ENCODE measurements at regions not wholly inside any gene's neighbourhood (a gene's known extent, or its start where the extent isn't known, plus 50 kb on each side); places are given as distances from the start of the nearest gene placed in this dataset.

GRCh38 chr3:161964857-161965256 is 468.2 kb downstream of the OTOL1 start (continued):
- TF ChIP-seq, protein P1, sequence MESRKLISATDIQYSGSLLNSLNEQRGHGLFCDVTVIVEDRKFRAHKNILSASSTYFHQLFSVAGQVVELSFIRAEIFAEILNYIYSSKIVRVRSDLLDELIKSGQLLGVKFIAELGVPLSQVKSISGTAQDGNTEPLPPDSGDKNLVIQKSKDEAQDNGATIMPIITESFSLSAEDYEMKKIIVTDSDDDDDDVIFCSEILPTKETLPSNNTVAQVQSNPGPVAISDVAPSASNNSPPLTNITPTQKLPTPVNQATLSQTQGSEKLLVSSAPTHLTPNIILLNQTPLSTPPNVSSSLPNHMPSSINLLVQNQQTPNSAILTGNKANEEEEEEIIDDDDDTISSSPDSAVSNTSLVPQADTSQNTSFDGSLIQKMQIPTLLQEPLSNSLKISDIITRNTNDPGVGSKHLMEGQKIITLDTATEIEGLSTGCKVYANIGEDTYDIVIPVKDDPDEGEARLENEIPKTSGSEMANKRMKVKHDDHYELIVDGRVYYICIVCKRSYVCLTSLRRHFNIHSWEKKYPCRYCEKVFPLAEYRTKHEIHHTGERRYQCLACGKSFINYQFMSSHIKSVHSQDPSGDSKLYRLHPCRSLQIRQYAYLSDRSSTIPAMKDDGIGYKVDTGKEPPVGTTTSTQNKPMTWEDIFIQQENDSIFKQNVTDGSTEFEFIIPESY (IDR thresholded peaks at IDR 0.05; ENCODE audit: extremely low read depth, insufficient replicate concordance, low read length): no peak
- TF ChIP-seq CEBPB (IDR thresholded peaks at IDR 0.05; ENCODE audit: low read depth): no peak

DNA sequence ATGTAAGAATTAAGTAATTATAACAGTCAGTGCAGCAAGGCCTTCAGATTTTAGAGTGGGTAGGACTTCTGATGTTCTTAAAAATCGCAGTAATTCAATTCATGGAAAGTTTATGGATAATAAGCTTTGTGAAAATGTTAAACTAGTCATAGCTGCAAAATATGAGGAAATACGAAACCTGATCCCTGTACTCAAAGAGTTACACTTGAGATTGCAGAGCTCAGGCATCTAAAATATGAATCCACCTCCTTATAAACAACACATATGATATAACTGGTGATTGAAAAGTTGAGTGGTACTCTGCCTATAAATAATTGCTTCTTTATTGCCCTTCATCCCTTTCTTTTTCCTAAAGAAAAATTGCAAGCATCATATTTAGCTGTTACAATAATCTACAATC is 473.3 kb downstream of the OTOL1 start:
- Histone ChIP-seq H3K79me2 (ENCODE audit: insufficient read depth, low read length) (no peaks in the 10 kb centered on the region), H3K4me1 (ENCODE audit: control insufficient read depth in 1 of 2, insufficient read depth in 2 of 2, low read length in 2 of 2) (no peaks in the 10 kb centered on the region), H3K9me2 (ENCODE audit: insufficient read depth) (no peaks in the 10 kb centered on the region), H3K27me3 (ENCODE audit: insufficient read depth, low read length) (no peaks in the 10 kb centered on the region), H3K9ac (ENCODE audit: low read length) (no peak overlapping the region), H2AFZ (ENCODE audit: low read depth, low read length, poor library complexity, severe bottlenecking) (no peak overlapping the region), H3K4me2 (ENCODE audit: low read length) (no peak overlapping the region), H4K20me1 (ENCODE audit: insufficient read depth) (no peaks in the 10 kb centered on the region), H3K4me3 (replicated peaks in 1 of 2; ENCODE audit: low read depth in 1 of 2, low read length in 2 of 2) (no peak overlapping the region), H3K36me3 (ENCODE audit: control insufficient read depth in 1 of 2, insufficient read depth in 2 of 2, low read length in 2 of 2) (no peaks in the 10 kb centered on the region), H3K9me3 (ENCODE audit: control insufficient read depth in 1 of 2, insufficient read depth in 1 of 2, low read depth in 1 of 2, low read length in 2 of 2) (no peaks in the 10 kb centered on the region), H3K27ac (ENCODE audit: low read depth, low read length) (no peak overlapping the region)
- intact Hi-C loops (cut with micrococcal nuclease): no loop called here
- no TSS peak for BruUV-seq (replicated peaks)
- RAD21 ChIA-PET (ENCODE audit: low non-redundant PET in 1 of 2, low total read pairs in 2 of 2, uncharacterized antibody in 2 of 2, unreplicated experiment in 2 of 2): no interaction called here
- CTCF ChIA-PET: no interaction called here
- TF ChIP-seq SRF (IDR thresholded peaks at IDR 0.05; ENCODE audit: low read depth): no peak
- TF ChIP-seq ZNF274 (IDR thresholded peaks at IDR 0.05; ENCODE audit: low read depth, low read length): no peak
- TF ChIP-seq SP1 (IDR thresholded peaks at IDR 0.05; ENCODE audit: low read depth): no peak
- no peak for TF ChIP-seq ZFX (IDR thresholded peaks at IDR 0.05)
- no peak for TF ChIP-seq YY1 (IDR thresholded peaks at IDR 0.05; ENCODE audit: extremely low read depth, insufficient replicate concordance, low read depth, low read length)
- TF ChIP-seq, protein P2, sequence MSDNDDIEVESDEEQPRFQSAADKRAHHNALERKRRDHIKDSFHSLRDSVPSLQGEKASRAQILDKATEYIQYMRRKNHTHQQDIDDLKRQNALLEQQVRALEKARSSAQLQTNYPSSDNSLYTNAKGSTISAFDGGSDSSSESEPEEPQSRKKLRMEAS (IDR thresholded peaks at IDR 0.05): no peak
- TF ChIP-seq, protein P1 (IDR thresholded peaks at IDR 0.05; ENCODE audit: extremely low read depth, insufficient replicate concordance, low read length): no peak
- TF ChIP-seq JUND (IDR thresholded peaks at IDR 0.05): no peak
- no peak for TF ChIP-seq RAD21 (IDR thresholded peaks at IDR 0.05; ENCODE audit: low read depth)
- TF ChIP-seq POLR2A (IDR thresholded peaks at IDR 0.05; ENCODE audit: borderline replicate concordance, extremely low read depth, insufficient read depth, insufficient read length): no peak
- TF ChIP-seq, protein P3, sequence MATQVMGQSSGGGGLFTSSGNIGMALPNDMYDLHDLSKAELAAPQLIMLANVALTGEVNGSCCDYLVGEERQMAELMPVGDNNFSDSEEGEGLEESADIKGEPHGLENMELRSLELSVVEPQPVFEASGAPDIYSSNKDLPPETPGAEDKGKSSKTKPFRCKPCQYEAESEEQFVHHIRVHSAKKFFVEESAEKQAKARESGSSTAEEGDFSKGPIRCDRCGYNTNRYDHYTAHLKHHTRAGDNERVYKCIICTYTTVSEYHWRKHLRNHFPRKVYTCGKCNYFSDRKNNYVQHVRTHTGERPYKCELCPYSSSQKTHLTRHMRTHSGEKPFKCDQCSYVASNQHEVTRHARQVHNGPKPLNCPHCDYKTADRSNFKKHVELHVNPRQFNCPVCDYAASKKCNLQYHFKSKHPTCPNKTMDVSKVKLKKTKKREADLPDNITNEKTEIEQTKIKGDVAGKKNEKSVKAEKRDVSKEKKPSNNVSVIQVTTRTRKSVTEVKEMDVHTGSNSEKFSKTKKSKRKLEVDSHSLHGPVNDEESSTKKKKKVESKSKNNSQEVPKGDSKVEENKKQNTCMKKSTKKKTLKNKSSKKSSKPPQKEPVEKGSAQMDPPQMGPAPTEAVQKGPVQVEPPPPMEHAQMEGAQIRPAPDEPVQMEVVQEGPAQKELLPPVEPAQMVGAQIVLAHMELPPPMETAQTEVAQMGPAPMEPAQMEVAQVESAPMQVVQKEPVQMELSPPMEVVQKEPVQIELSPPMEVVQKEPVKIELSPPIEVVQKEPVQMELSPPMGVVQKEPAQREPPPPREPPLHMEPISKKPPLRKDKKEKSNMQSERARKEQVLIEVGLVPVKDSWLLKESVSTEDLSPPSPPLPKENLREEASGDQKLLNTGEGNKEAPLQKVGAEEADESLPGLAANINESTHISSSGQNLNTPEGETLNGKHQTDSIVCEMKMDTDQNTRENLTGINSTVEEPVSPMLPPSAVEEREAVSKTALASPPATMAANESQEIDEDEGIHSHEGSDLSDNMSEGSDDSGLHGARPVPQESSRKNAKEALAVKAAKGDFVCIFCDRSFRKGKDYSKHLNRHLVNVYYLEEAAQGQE (IDR thresholded peaks at IDR 0.05; ENCODE audit: low read depth): no peak
- TF ChIP-seq CTCF (IDR thresholded peaks at IDR 0.05 in 2 of 3, conservative IDR thresholded peaks at IDR 0.05 in 1 of 3; ENCODE audit: borderline replicate concordance in 1 of 3, insufficient read depth in 1 of 3, low read depth in 2 of 3, low read length in 2 of 3): no peak
- DNase-seq (ENCODE audit: low read depth, low spot score) (no peak), ATAC-seq (no peak)
- POLR2A ChIA-PET: no interaction called here

All from HCT116 (cell line).